Neural progenitor cell (in vitro differentiated cells): ENCODE measurements at regions not wholly inside any gene's neighbourhood (a gene's known extent, or its start where the extent isn't known, plus 50 kb on each side); places are given as distances from the start of the nearest gene placed in this dataset.
"Not testable (repeated sequence)": the region's sequence is repeated elsewhere in the genome, so short reads cannot be mapped to it uniquely, and the experiment has no call there.

Experiments
- EZH2 ChIP-seq: fragments of 200-600 bp; sonication (generic); IDR thresholded peaks from 2 replicates; pipeline ENCODE4 v1.6.1; 2017; ENCODE audit warnings: antibody characterized with exemption, mild to moderate bottlenecking, moderate library complexity
- EZH2phosphoT487 ChIP-seq: fragments of 200-600 bp; sonication (generic); IDR thresholded peaks from 2 replicates; pipeline ENCODE4 v1.6.1; 2017; ENCODE audit warnings: antibody characterized with exemption
- TF ChIP-seq, protein P1 (sequence below): fragments of 200-600 bp; sonication (generic); IDR thresholded peaks from 2 replicates; pipeline ENCODE4 v1.5.1; 2017; ENCODE audit warnings: antibody characterized with exemption, mild to moderate bottlenecking

DNA sequence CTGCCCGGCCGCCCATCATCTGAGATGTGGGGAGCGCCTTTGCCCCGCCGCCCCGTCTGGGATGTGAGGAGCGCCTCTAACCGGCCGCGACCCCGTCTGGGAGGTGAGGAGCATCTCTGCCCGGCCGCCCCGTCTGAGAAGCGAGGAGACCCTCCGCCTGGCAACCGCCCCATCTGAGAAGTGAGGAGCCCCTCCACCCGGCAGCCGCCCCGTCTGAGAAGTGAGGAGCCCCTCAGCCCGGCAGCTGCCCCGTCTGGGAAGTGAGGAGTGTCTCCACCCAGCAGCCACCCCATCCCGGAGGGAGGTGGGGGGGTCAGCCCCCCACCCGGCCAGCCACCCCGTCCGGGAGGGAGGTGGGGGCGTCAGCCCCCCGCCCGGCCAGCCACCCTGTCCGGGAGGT is 170.7 kb downstream of the TENT5D start:
- TF ChIP-seq, protein P1, sequence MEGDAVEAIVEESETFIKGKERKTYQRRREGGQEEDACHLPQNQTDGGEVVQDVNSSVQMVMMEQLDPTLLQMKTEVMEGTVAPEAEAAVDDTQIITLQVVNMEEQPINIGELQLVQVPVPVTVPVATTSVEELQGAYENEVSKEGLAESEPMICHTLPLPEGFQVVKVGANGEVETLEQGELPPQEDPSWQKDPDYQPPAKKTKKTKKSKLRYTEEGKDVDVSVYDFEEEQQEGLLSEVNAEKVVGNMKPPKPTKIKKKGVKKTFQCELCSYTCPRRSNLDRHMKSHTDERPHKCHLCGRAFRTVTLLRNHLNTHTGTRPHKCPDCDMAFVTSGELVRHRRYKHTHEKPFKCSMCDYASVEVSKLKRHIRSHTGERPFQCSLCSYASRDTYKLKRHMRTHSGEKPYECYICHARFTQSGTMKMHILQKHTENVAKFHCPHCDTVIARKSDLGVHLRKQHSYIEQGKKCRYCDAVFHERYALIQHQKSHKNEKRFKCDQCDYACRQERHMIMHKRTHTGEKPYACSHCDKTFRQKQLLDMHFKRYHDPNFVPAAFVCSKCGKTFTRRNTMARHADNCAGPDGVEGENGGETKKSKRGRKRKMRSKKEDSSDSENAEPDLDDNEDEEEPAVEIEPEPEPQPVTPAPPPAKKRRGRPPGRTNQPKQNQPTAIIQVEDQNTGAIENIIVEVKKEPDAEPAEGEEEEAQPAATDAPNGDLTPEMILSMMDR = not testable (repeated sequence)
- not testable (repeated sequence) for TF ChIP-seq EZH2, EZH2phosphoT487
